ENCODE measurements at regions not wholly inside any gene's neighbourhood (a gene's known extent, or its start where the extent isn't known, plus 50 kb on each side); places are given as distances from the start of the nearest gene placed in this dataset.

DNA sequence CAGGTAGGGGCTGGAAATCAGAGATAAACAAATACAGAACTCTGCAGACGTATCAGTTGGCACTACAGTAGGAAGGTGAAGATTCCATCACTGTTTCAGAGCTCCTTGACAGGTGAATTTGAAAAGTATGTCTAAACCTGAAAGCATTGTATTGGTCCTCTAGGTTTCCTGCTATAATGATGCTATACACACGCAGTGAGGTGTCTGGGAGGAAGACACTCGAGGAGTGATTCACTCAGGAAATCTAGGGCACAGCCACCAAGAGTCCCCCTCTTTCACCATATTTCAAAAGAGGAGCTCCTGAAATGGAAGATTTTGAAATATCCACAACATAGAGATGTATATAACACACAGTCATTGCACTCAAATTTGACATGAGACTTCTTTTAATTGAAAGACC, 331.0 kb upstream of the DACH1 start:
- TF ChIP-seq, protein P1, sequence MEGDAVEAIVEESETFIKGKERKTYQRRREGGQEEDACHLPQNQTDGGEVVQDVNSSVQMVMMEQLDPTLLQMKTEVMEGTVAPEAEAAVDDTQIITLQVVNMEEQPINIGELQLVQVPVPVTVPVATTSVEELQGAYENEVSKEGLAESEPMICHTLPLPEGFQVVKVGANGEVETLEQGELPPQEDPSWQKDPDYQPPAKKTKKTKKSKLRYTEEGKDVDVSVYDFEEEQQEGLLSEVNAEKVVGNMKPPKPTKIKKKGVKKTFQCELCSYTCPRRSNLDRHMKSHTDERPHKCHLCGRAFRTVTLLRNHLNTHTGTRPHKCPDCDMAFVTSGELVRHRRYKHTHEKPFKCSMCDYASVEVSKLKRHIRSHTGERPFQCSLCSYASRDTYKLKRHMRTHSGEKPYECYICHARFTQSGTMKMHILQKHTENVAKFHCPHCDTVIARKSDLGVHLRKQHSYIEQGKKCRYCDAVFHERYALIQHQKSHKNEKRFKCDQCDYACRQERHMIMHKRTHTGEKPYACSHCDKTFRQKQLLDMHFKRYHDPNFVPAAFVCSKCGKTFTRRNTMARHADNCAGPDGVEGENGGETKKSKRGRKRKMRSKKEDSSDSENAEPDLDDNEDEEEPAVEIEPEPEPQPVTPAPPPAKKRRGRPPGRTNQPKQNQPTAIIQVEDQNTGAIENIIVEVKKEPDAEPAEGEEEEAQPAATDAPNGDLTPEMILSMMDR (IDR thresholded peaks at IDR 0.05) = no peak
- TF ChIP-seq POLR2A (IDR thresholded peaks at IDR 0.05) = no peak

All from sigmoid colon (tissue), 3 donors.